ENCODE measurements at regions not wholly inside any gene's neighbourhood (a gene's known extent, or its start where the extent isn't known, plus 50 kb on each side); places are given as distances from the start of the nearest gene placed in this dataset.

DNA sequence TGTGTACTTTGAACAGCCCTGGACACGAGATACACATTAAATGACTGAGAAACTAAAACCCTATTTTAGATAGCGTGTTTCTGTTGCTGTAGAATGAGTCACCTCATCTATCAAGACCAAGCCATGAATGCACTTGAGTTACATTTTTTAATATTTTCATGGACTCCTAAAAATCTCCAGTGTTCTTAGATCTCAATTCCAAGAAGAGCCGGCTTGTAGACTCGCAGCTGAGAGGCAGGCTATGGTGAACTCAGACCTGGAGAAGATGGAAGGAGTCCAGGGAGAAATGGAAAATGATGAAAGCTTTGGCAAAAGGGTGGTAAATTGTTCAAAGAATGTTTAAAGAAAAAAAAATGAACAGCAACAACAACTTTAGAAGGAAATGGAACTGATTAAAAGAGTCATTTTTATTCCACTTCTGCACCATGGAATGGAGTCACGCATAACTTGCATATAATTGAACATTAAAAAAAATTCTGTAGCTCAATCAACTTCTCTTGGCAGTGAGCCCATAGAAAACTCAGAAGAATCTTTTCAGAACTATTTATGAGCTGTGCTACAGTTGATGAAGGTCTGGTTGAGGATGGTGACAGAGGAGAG is 129.8 kb downstream of the MXRA5 start:
- TF ChIP-seq, protein P1, sequence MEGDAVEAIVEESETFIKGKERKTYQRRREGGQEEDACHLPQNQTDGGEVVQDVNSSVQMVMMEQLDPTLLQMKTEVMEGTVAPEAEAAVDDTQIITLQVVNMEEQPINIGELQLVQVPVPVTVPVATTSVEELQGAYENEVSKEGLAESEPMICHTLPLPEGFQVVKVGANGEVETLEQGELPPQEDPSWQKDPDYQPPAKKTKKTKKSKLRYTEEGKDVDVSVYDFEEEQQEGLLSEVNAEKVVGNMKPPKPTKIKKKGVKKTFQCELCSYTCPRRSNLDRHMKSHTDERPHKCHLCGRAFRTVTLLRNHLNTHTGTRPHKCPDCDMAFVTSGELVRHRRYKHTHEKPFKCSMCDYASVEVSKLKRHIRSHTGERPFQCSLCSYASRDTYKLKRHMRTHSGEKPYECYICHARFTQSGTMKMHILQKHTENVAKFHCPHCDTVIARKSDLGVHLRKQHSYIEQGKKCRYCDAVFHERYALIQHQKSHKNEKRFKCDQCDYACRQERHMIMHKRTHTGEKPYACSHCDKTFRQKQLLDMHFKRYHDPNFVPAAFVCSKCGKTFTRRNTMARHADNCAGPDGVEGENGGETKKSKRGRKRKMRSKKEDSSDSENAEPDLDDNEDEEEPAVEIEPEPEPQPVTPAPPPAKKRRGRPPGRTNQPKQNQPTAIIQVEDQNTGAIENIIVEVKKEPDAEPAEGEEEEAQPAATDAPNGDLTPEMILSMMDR (IDR thresholded peaks at IDR 0.05), result no peak
- no peaks in the 10 kb centered on the region for H3K27me3 ChIP-seq
- DNase-seq, result no peak
- intact Hi-C loops (cut with DNase I), result no loop called here
- H3K4me1 ChIP-seq, result no peaks in the 10 kb centered on the region
- H3K9me3 ChIP-seq, result no peaks in the 10 kb centered on the region
- H3K27ac ChIP-seq, result no peak overlapping the region
- no peaks in the 10 kb centered on the region for H3K36me3 ChIP-seq
- ATAC-seq, result no peak
- H3K4me3 ChIP-seq, result no peak overlapping the region

DNA sequence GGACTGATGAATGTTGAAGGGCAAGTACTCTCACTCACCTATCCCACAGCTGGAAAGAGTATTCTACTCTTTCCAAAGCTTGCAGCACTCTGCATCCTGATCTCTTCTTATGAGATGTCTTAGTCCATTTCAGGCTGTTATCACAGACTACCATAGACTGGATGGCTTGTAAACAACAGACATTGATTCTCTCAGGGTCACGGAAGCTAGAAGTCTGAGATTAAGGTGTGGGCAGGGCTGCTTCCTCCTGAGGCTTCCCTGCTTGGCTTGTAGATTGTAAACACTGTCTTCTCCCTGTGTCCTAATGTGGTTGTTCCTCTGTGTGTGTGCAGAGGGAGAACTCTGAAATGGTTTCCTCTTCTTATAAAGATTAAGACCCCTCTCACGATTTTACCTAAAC is 131.2 kb downstream of the MXRA5 start:
- H3K4me1 ChIP-seq, result no peaks in the 10 kb centered on the region
- no peaks in the 10 kb centered on the region for H3K9me3 ChIP-seq
- H3K36me3 ChIP-seq, result no peaks in the 10 kb centered on the region
- ATAC-seq (no peak), DNase-seq (no peak)
- no peak overlapping the region for H3K4me3 ChIP-seq
- TF ChIP-seq, protein P1 (IDR thresholded peaks at IDR 0.05), result no peak
- no peak overlapping the region for H3K27ac ChIP-seq
- H3K27me3 ChIP-seq, result no peaks in the 10 kb centered on the region
- intact Hi-C loops (cut with DNase I), result no loop called here

DNA sequence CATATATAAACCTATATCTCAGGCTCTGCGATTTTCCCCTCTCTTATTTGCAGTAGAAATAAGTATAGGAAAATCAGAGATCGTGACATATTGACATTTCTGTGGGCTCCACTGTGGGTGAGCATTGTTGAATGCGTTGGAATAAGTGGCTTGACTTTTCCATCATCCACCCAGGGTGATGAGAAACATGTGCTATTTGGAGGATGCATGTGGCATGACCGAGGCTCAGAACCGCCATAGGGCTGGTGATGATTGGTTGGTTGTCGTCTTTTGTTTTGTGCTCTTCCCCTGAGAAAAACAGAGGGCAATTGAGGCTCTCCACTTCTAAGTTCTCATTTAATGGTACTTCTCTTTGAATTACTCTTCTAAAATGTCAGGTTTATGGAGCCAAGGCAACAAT is 140.1 kb downstream of the MXRA5 start:
- no peaks in the 10 kb centered on the region for H3K9me3 ChIP-seq
- H3K27me3 ChIP-seq, result no peaks in the 10 kb centered on the region

DNA sequence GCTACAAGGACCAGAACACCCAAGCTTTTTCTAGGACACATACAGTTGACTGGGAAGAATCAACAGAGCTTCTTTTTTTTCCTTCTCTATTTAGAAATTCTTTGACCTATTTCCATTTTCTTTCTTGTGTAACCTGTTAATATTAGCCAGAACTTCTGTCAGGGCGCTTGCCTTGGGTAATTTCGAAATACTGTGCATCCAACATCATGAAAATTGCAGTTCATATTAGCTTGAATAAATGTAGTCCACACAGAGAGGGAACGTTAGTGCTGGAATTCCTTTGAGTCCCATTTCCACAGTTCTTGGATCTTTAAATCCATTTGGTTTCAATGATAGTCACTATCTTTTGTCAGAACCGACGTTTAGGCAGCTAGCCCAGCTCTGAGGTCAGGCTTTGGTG is 141.8 kb downstream of the MXRA5 start:
- intact Hi-C loops (cut with DNase I), result no loop called here
- Histone ChIP-seq H3K4me1 (no peaks in the 10 kb centered on the region), H3K36me3 (no peaks in the 10 kb centered on the region), H3K9me3 (no peaks in the 10 kb centered on the region), H3K27me3 (no peaks in the 10 kb centered on the region), H3K27ac (no peak overlapping the region), H3K4me3 (no peak overlapping the region)
- DNase-seq (no peak), ATAC-seq (no peak)
- TF ChIP-seq, protein P1 (IDR thresholded peaks at IDR 0.05), result no peak

More for the DNA sequence above, 140.1 kb downstream of the MXRA5 start:
- H3K4me1 ChIP-seq, result no peaks in the 10 kb centered on the region
- no peak for ATAC-seq
- no peaks in the 10 kb centered on the region for H3K36me3 ChIP-seq
- DNase-seq, result no peak
- intact Hi-C loops (cut with DNase I), result no loop called here
- no peak overlapping the region for H3K27ac ChIP-seq
- TF ChIP-seq, protein P1 (IDR thresholded peaks at IDR 0.05), result no peak
- H3K4me3 ChIP-seq, result no peak overlapping the region

DNA sequence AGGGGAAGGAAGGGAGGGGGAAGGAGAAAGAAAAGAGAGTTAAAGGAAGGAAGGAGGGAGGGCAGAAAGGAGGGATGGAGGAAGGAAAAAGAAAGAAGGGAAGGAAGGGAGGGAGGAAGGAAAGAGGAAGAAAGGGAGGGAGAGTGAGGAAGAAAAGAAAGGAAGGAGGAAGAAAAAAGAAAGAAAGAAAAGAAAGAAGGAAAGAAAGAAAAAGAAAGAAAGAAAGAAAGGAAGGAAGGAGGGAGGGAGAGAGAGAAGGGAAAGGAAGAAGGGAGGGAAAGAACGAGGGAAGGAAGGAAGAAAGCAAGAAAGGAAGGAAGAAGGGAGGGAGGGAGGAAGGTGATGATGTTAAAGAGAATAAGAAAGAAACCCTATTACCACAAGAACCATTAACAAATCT is 150.6 kb downstream of the MXRA5 start:
- TF ChIP-seq, protein P1 (IDR thresholded peaks at IDR 0.05), result no peak
- H3K9me3 ChIP-seq, result peaks cover 0 to 4% of the 10 kb centered on the region in 2 donors
- no peak overlapping the region for H3K4me3 ChIP-seq
- no peaks in the 10 kb centered on the region for H3K27me3 ChIP-seq
- H3K36me3 ChIP-seq, result no peaks in the 10 kb centered on the region
- intact Hi-C loops (cut with DNase I), result no loop called here
- no peak overlapping the region for H3K27ac ChIP-seq
- no peak for ATAC-seq
- no peaks in the 10 kb centered on the region for H3K4me1 ChIP-seq
- no peak for DNase-seq

All from left lung (tissue), 4 donors.